Upper lobe of left lung (tissue), 6 donors: ENCODE measurements at regions not wholly inside any gene's neighbourhood (a gene's known extent, or its start where the extent isn't known, plus 50 kb on each side); places are given as distances from the start of the nearest gene placed in this dataset.

Experiments
- ATAC-seq, 2 donors: fragments of 200-7000 bp; cut with Tn5 transposase; one replicate each; pipeline ENCODE4 v1.9.1; 2022; ENCODE audit warnings: mild to moderate bottlenecking in 2 of 2, moderate library complexity in 2 of 2; ENCODE audit not compliant: low FRiP score in 2 of 2
- DNase-seq, 2 donors: peaks; one replicate each; pipeline ENCODE4 v3.0.0-alpha.2; 2019 to 2020
- H3K27ac ChIP-seq, 4 donors: fragments of 200-600 bp; sonication (generic); one replicate each; pipeline ENCODE4 v1.5.1; 2016 to 2019
- H3K27me3 ChIP-seq, 4 donors: fragments of 200-600 bp; sonication (generic); one replicate each; pipeline ENCODE4 v1.5.1; 2017 to 2019
- H3K36me3 ChIP-seq, 4 donors: fragments of 200-600 bp; sonication (generic); one replicate each; pipeline ENCODE4 v1.5.1; 2016 to 2019
- H3K4me1 ChIP-seq, 4 donors: fragments of 200-600 bp; sonication (generic); one replicate each; pipeline ENCODE4 v1.5.1; 2018 to 2019
- H3K4me3 ChIP-seq, 4 donors: fragments of 200-600 bp; sonication (generic); one replicate each; pipeline ENCODE4 v1.5.1; 2017 to 2019; ENCODE audit warnings: mild to moderate bottlenecking in 2 of 4, moderate library complexity in 1 of 4
- H3K9me3 ChIP-seq, 4 donors: fragments of 200-600 bp; sonication (generic); one replicate each; pipeline ENCODE4 v1.5.1; 2018 to 2019
- EP300 ChIP-seq, 4 donors: sonication (generic); formaldehyde crosslinking; IDR thresholded peaks; one replicate each; pipeline ENCODE4 v1.5.1; 2017; ENCODE audit warnings: antibody characterized with exemption in 4 of 4, control low read depth in 2 of 4
- POLR2A ChIP-seq, 4 donors: fragments of 450-650 bp; IDR thresholded peaks; one replicate each; pipeline ENCODE4 v1.5.1; 2016 to 2017; ENCODE audit warnings: antibody characterized with exemption in 4 of 4, mild to moderate bottlenecking in 2 of 4
- POLR2AphosphoS5 ChIP-seq, 2 donors: sonication (generic); formaldehyde crosslinking; IDR thresholded peaks; one replicate each; pipeline ENCODE4 v1.5.1; 2017; ENCODE audit warnings: antibody characterized with exemption in 2 of 2
- WGBS, 2 donors: methylation state at CpG; one replicate each; pipeline ENCODE4 v1.1.5; 2017 to 2018; 5-methylcytosine and 5-hydroxymethylcytosine counted together
- TF ChIP-seq, protein P1 (sequence below), 6 experiments: fragments of 450-650 bp in 4 of 6; fragments of 200-600 bp in 2 of 6; sonication (generic) in 2 of 6; IDR thresholded peaks; one replicate each; pipeline ENCODE4 v1.5.1; 2016 to 2019; ENCODE audit warnings: antibody characterized with exemption in 6 of 6
- donor health status: DM: no; HTN: no; CAD: no; lungs with moderate emphysema.
- donor health status: DM: no; HTN: yes; CAD: no; lungs with severe emphysema.

GRCh38 chr13:104705031-104705750 is 1639.0 kb upstream of the SLC10A2 start:
- TF ChIP-seq POLR2A (IDR thresholded peaks at IDR 0.05) (no peak), EP300 (IDR thresholded peaks at IDR 0.05) (no peak), POLR2AphosphoS5 (IDR thresholded peaks at IDR 0.05) (no peak)
- TF ChIP-seq, protein P1, sequence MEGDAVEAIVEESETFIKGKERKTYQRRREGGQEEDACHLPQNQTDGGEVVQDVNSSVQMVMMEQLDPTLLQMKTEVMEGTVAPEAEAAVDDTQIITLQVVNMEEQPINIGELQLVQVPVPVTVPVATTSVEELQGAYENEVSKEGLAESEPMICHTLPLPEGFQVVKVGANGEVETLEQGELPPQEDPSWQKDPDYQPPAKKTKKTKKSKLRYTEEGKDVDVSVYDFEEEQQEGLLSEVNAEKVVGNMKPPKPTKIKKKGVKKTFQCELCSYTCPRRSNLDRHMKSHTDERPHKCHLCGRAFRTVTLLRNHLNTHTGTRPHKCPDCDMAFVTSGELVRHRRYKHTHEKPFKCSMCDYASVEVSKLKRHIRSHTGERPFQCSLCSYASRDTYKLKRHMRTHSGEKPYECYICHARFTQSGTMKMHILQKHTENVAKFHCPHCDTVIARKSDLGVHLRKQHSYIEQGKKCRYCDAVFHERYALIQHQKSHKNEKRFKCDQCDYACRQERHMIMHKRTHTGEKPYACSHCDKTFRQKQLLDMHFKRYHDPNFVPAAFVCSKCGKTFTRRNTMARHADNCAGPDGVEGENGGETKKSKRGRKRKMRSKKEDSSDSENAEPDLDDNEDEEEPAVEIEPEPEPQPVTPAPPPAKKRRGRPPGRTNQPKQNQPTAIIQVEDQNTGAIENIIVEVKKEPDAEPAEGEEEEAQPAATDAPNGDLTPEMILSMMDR (IDR thresholded peaks at IDR 0.05) = no peak
- H3K27me3 ChIP-seq = no peaks in the 10 kb centered on the region
- WGBS, 2 donors = 84 to 98% methylated on average over 7 of the region's 7 CpGs
- H3K27ac ChIP-seq = no peak overlapping the region
- DNase-seq (no peak), ATAC-seq (no peak)
- no peak overlapping the region for H3K4me3 ChIP-seq
- no peaks in the 10 kb centered on the region for H3K4me1 ChIP-seq
- no peaks in the 10 kb centered on the region for H3K36me3 ChIP-seq
- no peaks in the 10 kb centered on the region for H3K9me3 ChIP-seq

DNA sequence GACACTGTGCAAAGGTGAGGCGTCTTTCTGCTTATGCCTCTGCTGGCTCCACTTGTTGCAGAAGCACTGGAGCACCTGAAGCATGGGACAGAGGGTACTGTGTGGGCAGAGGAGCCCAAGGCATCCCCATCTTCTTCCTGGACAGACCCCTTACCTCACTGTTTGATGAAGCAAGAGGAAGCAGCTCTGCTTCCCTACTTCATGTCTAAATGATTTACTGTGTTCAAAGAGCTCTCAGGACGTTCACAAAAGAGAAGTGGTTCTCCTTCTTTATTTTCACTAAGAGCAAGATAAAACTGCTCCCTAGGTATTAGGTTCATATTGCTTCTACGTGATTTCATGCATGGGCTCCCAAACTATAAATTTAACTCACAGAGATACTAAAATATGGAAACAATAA is 1635.4 kb upstream of the SLC10A2 start:
- ATAC-seq = no peak
- no peak overlapping the region for H3K4me3 ChIP-seq
- H3K27me3 ChIP-seq = no peaks in the 10 kb centered on the region
- DNase-seq = no peak
- WGBS, 2 donors = 45 to 54% methylated on average over 3 of the region's 3 CpGs
- TF ChIP-seq POLR2A (IDR thresholded peaks at IDR 0.05) (no peak), EP300 (IDR thresholded peaks at IDR 0.05) (no peak), POLR2AphosphoS5 (IDR thresholded peaks at IDR 0.05) (no peak)
- TF ChIP-seq, protein P1 (IDR thresholded peaks at IDR 0.05) = no peak
- H3K4me1 ChIP-seq = no peaks in the 10 kb centered on the region
- H3K9me3 ChIP-seq = no peaks in the 10 kb centered on the region
- H3K27ac ChIP-seq = no peak overlapping the region
- H3K36me3 ChIP-seq = no peaks in the 10 kb centered on the region

DNA sequence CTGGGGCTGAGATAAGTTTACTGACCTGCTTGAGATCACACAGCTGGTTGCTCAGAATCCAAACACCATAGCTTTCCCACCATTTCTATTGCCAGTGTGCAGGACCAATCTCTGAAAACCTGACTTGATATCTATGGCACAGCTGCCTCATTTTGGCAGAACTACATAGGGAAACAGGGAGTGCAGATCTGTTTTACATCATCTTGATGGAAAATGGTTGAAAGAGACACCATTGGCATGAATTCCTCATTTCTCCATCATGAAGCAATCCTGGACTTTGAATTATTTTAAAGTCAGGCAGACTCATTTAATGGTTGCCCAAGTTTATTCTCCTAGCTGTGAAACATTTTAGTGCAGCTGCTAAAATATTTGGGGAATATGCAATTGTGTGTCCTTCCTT is 1628.2 kb upstream of the SLC10A2 start:
- no peak for DNase-seq
- TF ChIP-seq EP300 (IDR thresholded peaks at IDR 0.05) (no peak), POLR2A (IDR thresholded peaks at IDR 0.05) (no peak), POLR2AphosphoS5 (IDR thresholded peaks at IDR 0.05) (no peak)
- TF ChIP-seq, protein P1 (IDR thresholded peaks at IDR 0.05) = no peak

GRCh38 chr13:104693126-104693525 is 1626.9 kb upstream of the SLC10A2 start:
- ATAC-seq = no peak
- no peaks in the 10 kb centered on the region for H3K36me3 ChIP-seq
- 71 to 80% methylated on average over 4 of the region's 4 CpGs for WGBS, 2 donors

More for the DNA sequence above, 1628.2 kb upstream of the SLC10A2 start:
- H3K27me3 ChIP-seq = no peaks in the 10 kb centered on the region
- no peak overlapping the region for H3K27ac ChIP-seq
- ATAC-seq = no peak
- H3K9me3 ChIP-seq = no peaks in the 10 kb centered on the region
- no peaks in the 10 kb centered on the region for H3K4me1 ChIP-seq
- no peak overlapping the region for H3K4me3 ChIP-seq
- H3K36me3 ChIP-seq = no peaks in the 10 kb centered on the region

More at GRCh38 chr13:104693126-104693525, 1626.9 kb upstream of the SLC10A2 start:
- no peaks in the 10 kb centered on the region for H3K9me3 ChIP-seq
- no peak for DNase-seq
- no peak for TF ChIP-seq POLR2AphosphoS5 (IDR thresholded peaks at IDR 0.05)
- TF ChIP-seq POLR2A (IDR thresholded peaks at IDR 0.05) = no peak
- TF ChIP-seq, protein P1 (IDR thresholded peaks at IDR 0.05) = no peak
- no peak for TF ChIP-seq EP300 (IDR thresholded peaks at IDR 0.05)
- H3K4me3 ChIP-seq = no peak overlapping the region
- no peaks in the 10 kb centered on the region for H3K4me1 ChIP-seq
- H3K27ac ChIP-seq = no peak overlapping the region
- no peaks in the 10 kb centered on the region for H3K27me3 ChIP-seq
